HUDEP-2 (cell line): ENCODE measurements at regions not wholly inside any gene's neighbourhood (a gene's known extent, or its start where the extent isn't known, plus 50 kb on each side); places are given as distances from the start of the nearest gene placed in this dataset.
A peak's percentile ranks its signal among the peaks of the same experiment; 100 is the strongest.

Source experiments
- DNase-seq, 76 experiments: peaks; one replicate each; lab custom pipeline; 2025; ENCODE audit not compliant: unreplicated experiment in 76 of 76; lab: John Stamatoyannopoulos, UW

GRCh38 chr12:60947533-60947932 lies 1312.7 kb upstream of the USP15 start:
- DNase-seq: no peak

GRCh38 chr12:60967128-60967527 lies 1293.1 kb upstream of the USP15 start:
- no peak for DNase-seq

GRCh38 chr12:60977966-60978365 lies 1282.2 kb upstream of the USP15 start:
- DNase-seq: peak in 8 of 76 experiments; percentile 1 to 11 (median 6)

- DNase-seq: no peak
These were observed 1279.6 kb upstream of the USP15 start for GRCh38 chr12:60980558-60980957.

- no peak for DNase-seq
These were observed 1278.7 kb upstream of the USP15 start for GRCh38 chr12:60981473-60981872.

- no peak for DNase-seq
These were observed 1268.1 kb upstream of the USP15 start for GRCh38 chr12:60992087-60992486.

GRCh38 chr12:60995256-60995825 lies 1264.9 kb upstream of the USP15 start:
- DNase-seq: no peak

GRCh38 chr12:60997869-60998378 lies 1262.3 kb upstream of the USP15 start:
- DNase-seq: no peak

- DNase-seq: no peak
These were observed 1251.0 kb upstream of the USP15 start for GRCh38 chr12:61009192-61009591.

GRCh38 chr12:61011767-61012423 lies 1248.3 kb upstream of the USP15 start:
- DNase-seq: no peak

GRCh38 chr12:61018571-61018970 lies 1241.6 kb upstream of the USP15 start:
- no peak for DNase-seq

- no peak for DNase-seq
These were observed 1237.0 kb upstream of the USP15 start for GRCh38 chr12:61023231-61023630.

- DNase-seq: no peak
These were observed 1230.7 kb upstream of the USP15 start for GRCh38 chr12:61029516-61029915.

GRCh38 chr12:61037792-61038191 lies 1222.4 kb upstream of the USP15 start:
- no peak for DNase-seq

- DNase-seq: no peak
These were observed 1216.4 kb upstream of the USP15 start for GRCh38 chr12:61043838-61044237.

GRCh38 chr12:61044766-61045165 lies 1215.4 kb upstream of the USP15 start:
- no peak for DNase-seq

- DNase-seq: no peak
These were observed 1189.4 kb upstream of the USP15 start for GRCh38 chr12:61070640-61071414.

- DNase-seq: no peak
These were observed 1187.5 kb upstream of the USP15 start for GRCh38 chr12:61072717-61073116.

- no peak for DNase-seq
These were observed 1165.1 kb upstream of the USP15 start for GRCh38 chr12:61095111-61095510.

- no peak for DNase-seq
These were observed 1162.1 kb upstream of the USP15 start for GRCh38 chr12:61098031-61098580.

- no peak for DNase-seq
These were observed 1153.1 kb upstream of the USP15 start for GRCh38 chr12:61107118-61107517.
